ENCODE measurements at regions not wholly inside any gene's neighbourhood (a gene's known extent, or its start where the extent isn't known, plus 50 kb on each side); places are given as distances from the start of the nearest gene placed in this dataset.

GRCh38 chr3:106725566-106725965, 651.7 kb upstream of the CCDC54 start:
- DNase-seq (no peak), ATAC-seq (no peak)
- TF ChIP-seq CTCF (IDR thresholded peaks at IDR 0.05) = no peak
- no peaks in the 10 kb centered on the region for H3K9me3 ChIP-seq
- H3K27ac ChIP-seq = no peak overlapping the region
- no peaks in the 10 kb centered on the region for H3K27me3 ChIP-seq (ENCODE audit: insufficient read depth in 3 of 3, low read length in 2 of 3)
- no peaks in the 10 kb centered on the region for H3K4me1 ChIP-seq
- intact Hi-C loops (cut with DNase I) = no loop called here
- no peaks in the 10 kb centered on the region for H3K36me3 ChIP-seq (ENCODE audit: insufficient read depth in 1 of 2, low read depth in 1 of 2)
- whole genome bisulfite sequencing, 3 donors = 50 to 60% (median 55%) methylated on average over 3 of the region's 3 CpGs
- no peak overlapping the region for H3K4me3 ChIP-seq

GRCh38 chr3:106728315-106729098, 648.7 kb upstream of the CCDC54 start:
- ATAC-seq (peak in 3 of 4 donors; percentile 40 to 67 (median 54)), DNase-seq (no peak)
- H3K4me3 ChIP-seq = no peak overlapping the region
- H3K9me3 ChIP-seq = no peaks in the 10 kb centered on the region
- no peaks in the 10 kb centered on the region for H3K27me3 ChIP-seq (ENCODE audit: insufficient read depth in 3 of 3, low read length in 2 of 3)
- no peak overlapping the region for H3K27ac ChIP-seq
- H3K36me3 ChIP-seq (ENCODE audit: insufficient read depth in 1 of 2, low read depth in 1 of 2) = no peaks in the 10 kb centered on the region
- intact Hi-C loops (cut with DNase I) = no loop called here
- H3K4me1 ChIP-seq = no peaks in the 10 kb centered on the region
- no peak for TF ChIP-seq CTCF (IDR thresholded peaks at IDR 0.05)
- 46 to 66% (median 54%) methylated on average over 5 of the region's 5 CpGs for WGBS, 3 donors

GRCh38 chr3:106729481-106729880, 647.8 kb upstream of the CCDC54 start:
- intact Hi-C loops (cut with DNase I) = no loop called here

GRCh38 chr3:106731230-106731629, 646.0 kb upstream of the CCDC54 start:
- Histone ChIP-seq H3K4me3 (no peak overlapping the region), H3K9me3 (no peaks in the 10 kb centered on the region), H3K4me1 (no peaks in the 10 kb centered on the region), H3K27ac (no peak overlapping the region), H3K36me3 (ENCODE audit: insufficient read depth in 1 of 2, low read depth in 1 of 2) (no peaks in the 10 kb centered on the region), H3K27me3 (ENCODE audit: insufficient read depth in 3 of 3, low read length in 2 of 3) (no peaks in the 10 kb centered on the region)
- TF ChIP-seq CTCF (IDR thresholded peaks at IDR 0.05) = no peak
- WGBS, 3 donors = 85 to 90% (median 86%) methylated on average over 2 of the region's 2 CpGs
- intact Hi-C loops (cut with DNase I) = no loop called here
- DNase-seq (no peak), ATAC-seq (no peak)

More at GRCh38 chr3:106729481-106729880, 647.8 kb upstream of the CCDC54 start:
- DNase-seq = no peak
- ATAC-seq = no peak
- H3K27ac ChIP-seq = no peak overlapping the region
- no peak overlapping the region for H3K4me3 ChIP-seq
- no peaks in the 10 kb centered on the region for H3K27me3 ChIP-seq (ENCODE audit: insufficient read depth in 3 of 3, low read length in 2 of 3)
- TF ChIP-seq CTCF (IDR thresholded peaks at IDR 0.05) = no peak
- no peaks in the 10 kb centered on the region for H3K36me3 ChIP-seq (ENCODE audit: insufficient read depth in 1 of 2, low read depth in 1 of 2)
- H3K9me3 ChIP-seq = no peaks in the 10 kb centered on the region
- 33 to 47% (median 41%) methylated on average over 1 of the region's 1 CpG for WGBS, 3 donors
- no peaks in the 10 kb centered on the region for H3K4me1 ChIP-seq

- Histone ChIP-seq H3K4me1 (no peaks in the 10 kb centered on the region), H3K27me3 (ENCODE audit: insufficient read depth in 3 of 3, low read length in 2 of 3) (no peaks in the 10 kb centered on the region), H3K4me3 (no peak overlapping the region), H3K36me3 (ENCODE audit: insufficient read depth in 1 of 2, low read depth in 1 of 2) (no peaks in the 10 kb centered on the region), H3K9me3 (no peaks in the 10 kb centered on the region), H3K27ac (no peak overlapping the region)
- no peak for TF ChIP-seq CTCF (IDR thresholded peaks at IDR 0.05)
- intact Hi-C loops (cut with DNase I) = no loop called here
- ATAC-seq (no peak), DNase-seq (no peak)
- WGBS, 3 donors = 89 to 90% (median 89%) methylated on average over 1 of the region's 1 CpG
Measured at GRCh38 chr3:106734712-106735111, 642.5 kb upstream of the CCDC54 start.
